A549 (cell line): ENCODE measurements at regions not wholly inside any gene's neighbourhood (a gene's known extent, or its start where the extent isn't known, plus 50 kb on each side); places are given as distances from the start of the nearest gene placed in this dataset.

Experiments
- ATAC-seq, 2 experiments: fragments of 200-7000 bp in 1 of 2; fragments of >200 bp in 1 of 2; cut with Nextera tagmentation in 1 of 2; cut with Tn5 transposase in 1 of 2; 3 replicates each; pipeline versions ENCODE4 v1.8.0 to v1.9.1; 2018 to 2020; ENCODE audit warnings: mild to moderate bottlenecking in 1 of 2, moderate library complexity in 1 of 2
- CTCF ChIA-PET: fragments of 300-600 bp; sonication (Branson Sonifier 250); formaldehyde crosslinking; extraction: SDS; loops from one replicate; lab custom pipeline; 2021; ENCODE audit warnings: antibody characterized with exemption, inconsistent platforms; lab: Yijun Ruan, JAX
- POLR2A ChIA-PET: fragments of 350-600 bp; formaldehyde crosslinking; extraction: SDS; loops from one replicate; lab custom pipeline; 2021; ENCODE audit warnings: antibody characterized with exemption, inconsistent platforms; lab: Yijun Ruan, JAX
- DNase-seq, 2 experiments: peaks; one replicate each; pipeline versions ENCODE4 v3.0.0 to v3.0.0-alpha.2; 2011 to 2016; ENCODE audit warnings: low read depth in 1 of 2, low spot score in 1 of 2
- FAIRE-seq: peaks from 2 replicates; lab custom pipeline; 2011; peaks lifted over from hg19 to GRCh38; lab: Jason Lieb, UNC
- H3K27ac ChIP-seq, 2 experiments: fragments of >200 bp; sonication (Bioruptor Twin); formaldehyde crosslinking; 3 replicates each; pipeline ENCODE4 v1.5.1; 2016 to 2017
- H3K4me1 ChIP-seq: fragments of >200 bp; sonication (Bioruptor Twin); formaldehyde crosslinking; 3 replicates; pipeline ENCODE4 v1.6.1; 2016
- H3K4me2 ChIP-seq: fragments of >200 bp; sonication (Bioruptor Twin); formaldehyde crosslinking; 3 replicates; pipeline ENCODE4 v1.6.1; 2016
- H3K4me3 ChIP-seq: fragments of >200 bp; sonication (Bioruptor Twin); formaldehyde crosslinking; 3 replicates; pipeline ENCODE4 v1.5.1; 2016
- H3K9me3 ChIP-seq: fragments of >200 bp; sonication (Bioruptor Twin); formaldehyde crosslinking; 3 replicates; pipeline ENCODE4 v1.6.1; 2016
- CBX2 ChIP-seq: fragments of 200-600 bp; sonication (generic); IDR thresholded peaks from 2 replicates; pipeline ENCODE4 v1.6.1; 2016; ENCODE audit warnings: low read depth, mild to moderate bottlenecking, borderline replicate concordance
- CBX8 ChIP-seq: fragments of 200-600 bp; sonication (generic); IDR thresholded peaks from 2 replicates; pipeline ENCODE4 v1.6.1; 2016
- CEBPB ChIP-seq, 2 experiments: fragments of >200 bp in 1 of 2; sonication (Bioruptor Twin) in 1 of 2; formaldehyde crosslinking in 1 of 2; IDR thresholded peaks; 2 replicates each; pipeline ENCODE4 v1.6.1; 2012 to 2016
- CHD4 ChIP-seq: fragments of 200-600 bp; sonication (generic); IDR thresholded peaks from 2 replicates; pipeline ENCODE4 v1.6.1; 2016; ENCODE audit warnings: antibody characterized with exemption, mild to moderate bottlenecking, borderline replicate concordance
- FOXS1 ChIP-seq: fragments of 250-450 bp; sonication (Bioruptor Pico); IDR thresholded peaks from 2 replicates; pipeline ENCODE4 v1.5.0; 2020; ENCODE audit warnings: mild to moderate bottlenecking, moderate library complexity
- GATA3 ChIP-seq: IDR thresholded peaks from 2 replicates; pipeline ENCODE4 v1.6.1; 2012; ENCODE audit warnings: borderline replicate concordance
- HDAC2 ChIP-seq: fragments of 200-600 bp; sonication (generic); IDR thresholded peaks from 2 replicates; pipeline ENCODE4 v1.6.1; 2016
- HES2 ChIP-seq: fragments of >200 bp; sonication (Bioruptor Twin); formaldehyde crosslinking; IDR thresholded peaks from 2 replicates; pipeline ENCODE4 v1.6.1; 2016
- HEYL ChIP-seq: fragments of 250-450 bp; sonication (Bioruptor Pico); IDR thresholded peaks from 2 replicates; pipeline ENCODE4 v1.8.0; 2021; ENCODE audit warnings: mild to moderate bottlenecking, moderate library complexity
- MAFK ChIP-seq: fragments of 450-650 bp; IDR thresholded peaks from 2 replicates; pipeline ENCODE4 v1.6.1; 2014; ENCODE audit not compliant: partially characterized antibody
- NFE2L2 ChIP-seq: fragments of 150-350 bp; conservative IDR thresholded peaks from 2 replicates; pipeline ENCODE4 v1.6.1; 2014; ENCODE audit warnings: low read length
- POLR2A ChIP-seq: IDR thresholded peaks from 2 replicates; pipeline ENCODE4 v1.6.1; 2012; ENCODE audit warnings: mild to moderate bottlenecking, low read length
- RARB ChIP-seq: fragments of 250-450 bp; sonication (Bioruptor Pico); IDR thresholded peaks from 2 replicates; pipeline ENCODE4 v1.8.0; 2021; ENCODE audit warnings: mild to moderate bottlenecking, moderate library complexity
- REST ChIP-seq: fragments of 200-600 bp; sonication (generic); IDR thresholded peaks from 2 replicates; pipeline ENCODE4 v1.6.1; 2016; ENCODE audit warnings: antibody characterized with exemption, mild to moderate bottlenecking, moderate library complexity
- RFX5 ChIP-seq: fragments of 450-650 bp; IDR thresholded peaks from 2 replicates; pipeline ENCODE4 v1.7.1; 2014; ENCODE audit warnings: antibody characterized with exemption, mild to moderate bottlenecking, moderate library complexity
- ZC3H11A ChIP-seq: fragments of 450-650 bp; IDR thresholded peaks from 2 replicates; pipeline ENCODE4 v1.6.1; 2014; ENCODE audit warnings: antibody characterized with exemption, mild to moderate bottlenecking
- ZNF302 ChIP-seq: fragments of 250-450 bp; sonication (Bioruptor Pico); IDR thresholded peaks from 2 replicates; pipeline ENCODE4 v1.9.0; 2021; ENCODE audit warnings: inconsistent platforms, mild to moderate bottlenecking, moderate library complexity
- WGBS: methylation state at CpG from one replicate; pipeline ENCODE4 v1.1.6; 2017; ENCODE audit errors: missing lambda C conversion rate; 5-methylcytosine and 5-hydroxymethylcytosine counted together
- TF ChIP-seq, protein P1 (sequence below): fragments of 250-450 bp; sonication (Bioruptor Pico); IDR thresholded peaks from 2 replicates; pipeline ENCODE4 v1.5.0; 2020; ENCODE audit warnings: low read depth, mild to moderate bottlenecking, moderate library complexity
- TF ChIP-seq, protein P2 (sequence below): fragments of 250-450 bp; sonication (Bioruptor Pico); IDR thresholded peaks from 2 replicates; pipeline ENCODE4 v1.5.0; 2021; ENCODE audit warnings: mild to moderate bottlenecking, moderate library complexity, borderline replicate concordance
- TF ChIP-seq, protein P3 (sequence below): fragments of 450-650 bp; IDR thresholded peaks from 2 replicates; pipeline ENCODE4 v1.6.1; 2014; ENCODE audit warnings: antibody characterized with exemption
- TF ChIP-seq, protein P4 (sequence below): fragments of >200 bp; sonication (Bioruptor Twin); formaldehyde crosslinking; IDR thresholded peaks from 3 replicates; pipeline ENCODE4 v1.5.1; 2016

- FAIRE-seq, result no peak
- POLR2A ChIA-PET, result no interaction called here
Measured at GRCh38 chr20:54717983-54718382, 242.6 kb downstream of the DOK5 start.

DNA sequence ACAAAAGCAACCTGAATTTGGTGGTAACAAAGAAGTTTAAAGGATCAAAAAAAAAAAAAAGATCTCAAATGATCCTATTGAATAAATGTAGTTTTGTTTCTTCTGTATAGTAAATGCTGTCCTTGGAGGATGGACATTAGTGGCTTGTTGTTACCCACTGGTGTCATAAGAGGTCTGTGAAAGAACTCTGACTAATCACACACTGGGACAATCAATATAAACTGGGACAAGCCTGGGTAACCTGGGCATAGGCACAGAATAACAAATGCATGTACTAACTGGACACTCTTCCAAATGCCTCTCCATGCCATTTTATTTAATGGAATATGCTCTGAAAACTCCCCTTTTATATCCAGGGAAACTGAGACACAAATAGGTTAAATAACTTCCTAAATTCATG is 241.4 kb downstream of the DOK5 start:
- ChIA-PET POLR2A (no interaction called here), CTCF (no interaction called here)
- H3K4me3 ChIP-seq, result no peak overlapping the region
- no peaks in the 10 kb centered on the region for H3K9me3 ChIP-seq
- FAIRE-seq (no peak), ATAC-seq (no peak), DNase-seq (no peak)
- no peak overlapping the region for H3K4me2 ChIP-seq
- no peak overlapping the region for H3K27ac ChIP-seq
- H3K4me1 ChIP-seq, result no peaks in the 10 kb centered on the region
- TF ChIP-seq MAFK (no peak), CEBPB (IDR thresholded peaks at IDR 0.05) (no peak)
- TF ChIP-seq, all 56 proteins: peak for 0

More at GRCh38 chr20:54717983-54718382, 242.6 kb downstream of the DOK5 start:
- Histone ChIP-seq H3K4me3 (no peak overlapping the region), H3K9me3 (no peaks in the 10 kb centered on the region), H3K4me2 (no peak overlapping the region), H3K4me1 (no peaks in the 10 kb centered on the region), H3K27ac (no peak overlapping the region)
- DNase-seq (no peak), ATAC-seq (no peak)
- TF ChIP-seq, protein P1, sequence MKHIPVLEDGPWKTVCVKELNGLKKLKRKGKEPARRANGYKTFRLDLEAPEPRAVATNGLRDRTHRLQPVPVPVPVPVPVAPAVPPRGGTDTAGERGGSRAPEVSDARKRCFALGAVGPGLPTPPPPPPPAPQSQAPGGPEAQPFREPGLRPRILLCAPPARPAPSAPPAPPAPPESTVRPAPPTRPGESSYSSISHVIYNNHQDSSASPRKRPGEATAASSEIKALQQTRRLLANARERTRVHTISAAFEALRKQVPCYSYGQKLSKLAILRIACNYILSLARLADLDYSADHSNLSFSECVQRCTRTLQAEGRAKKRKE (CRISPR knock-in tag), result no peak
- TF ChIP-seq HES2 (no peak), CBX8 (no peak), ZNF302 (no peak), CHD4 (no peak), REST (no peak), NFE2L2 (no peak)
- TF ChIP-seq, protein P2, sequence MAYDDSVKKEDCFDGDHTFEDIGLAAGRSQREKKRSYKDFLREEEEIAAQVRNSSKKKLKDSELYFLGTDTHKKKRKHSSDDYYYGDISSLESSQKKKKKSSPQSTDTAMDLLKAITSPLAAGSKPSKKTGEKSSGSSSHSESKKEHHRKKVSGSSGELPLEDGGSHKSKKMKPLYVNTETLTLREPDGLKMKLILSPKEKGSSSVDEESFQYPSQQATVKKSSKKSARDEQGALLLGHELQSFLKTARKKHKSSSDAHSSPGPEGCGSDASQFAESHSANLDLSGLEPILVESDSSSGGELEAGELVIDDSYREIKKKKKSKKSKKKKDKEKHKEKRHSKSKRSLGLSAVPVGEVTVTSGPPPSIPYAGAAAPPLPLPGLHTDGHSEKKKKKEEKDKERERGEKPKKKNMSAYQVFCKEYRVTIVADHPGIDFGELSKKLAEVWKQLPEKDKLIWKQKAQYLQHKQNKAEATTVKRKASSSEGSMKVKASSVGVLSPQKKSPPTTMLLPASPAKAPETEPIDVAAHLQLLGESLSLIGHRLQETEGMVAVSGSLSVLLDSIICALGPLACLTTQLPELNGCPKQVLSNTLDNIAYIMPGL (CRISPR knock-in tag), result no peak
- CTCF ChIA-PET, result interaction anchor here (0.5 to 1.2 kb wide), 2 partner anchors 11 to 263 kb away, joined by 3 to 4 read pairs; no protein-coding TSS in a partner anchor
- 6% methylated on average over 3 of the region's 3 CpGs for whole genome bisulfite sequencing

- no peaks in the 10 kb centered on the region for H3K4me1 ChIP-seq
- CTCF ChIA-PET, result interaction anchor here (1.0 to 1.3 kb wide), 2 partner anchors 11 to 35 kb away, joined by 3 read pairs; no protein-coding TSS in a partner anchor
Measured at GRCh38 chr20:54716174-54716747, 240.9 kb downstream of the DOK5 start.

More at GRCh38 chr20:54716174-54716747, 240.9 kb downstream of the DOK5 start:
- no peaks in the 10 kb centered on the region for H3K9me3 ChIP-seq
- POLR2A ChIA-PET, result no interaction called here
- ATAC-seq (no peak), FAIRE-seq (no peak)
- no peak overlapping the region for H3K4me3 ChIP-seq
- H3K27ac ChIP-seq, result no peak overlapping the region
- 22% methylated on average over 5 of the region's 5 CpGs for WGBS
- TF ChIP-seq ZC3H11A (no peak), RFX5 (no peak), HDAC2 (no peak), HEYL (CRISPR knock-in tag) (no peak), FOXS1 (CRISPR knock-in tag) (no peak), POLR2A (no peak), CBX2 (no peak), REST (no peak), GATA3 (no peak), RARB (CRISPR knock-in tag) (no peak)
- TF ChIP-seq, protein P3, sequence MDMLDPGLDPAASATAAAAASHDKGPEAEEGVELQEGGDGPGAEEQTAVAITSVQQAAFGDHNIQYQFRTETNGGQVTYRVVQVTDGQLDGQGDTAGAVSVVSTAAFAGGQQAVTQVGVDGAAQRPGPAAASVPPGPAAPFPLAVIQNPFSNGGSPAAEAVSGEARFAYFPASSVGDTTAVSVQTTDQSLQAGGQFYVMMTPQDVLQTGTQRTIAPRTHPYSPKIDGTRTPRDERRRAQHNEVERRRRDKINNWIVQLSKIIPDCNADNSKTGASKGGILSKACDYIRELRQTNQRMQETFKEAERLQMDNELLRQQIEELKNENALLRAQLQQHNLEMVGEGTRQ, result no peak
- TF ChIP-seq, protein P4, sequence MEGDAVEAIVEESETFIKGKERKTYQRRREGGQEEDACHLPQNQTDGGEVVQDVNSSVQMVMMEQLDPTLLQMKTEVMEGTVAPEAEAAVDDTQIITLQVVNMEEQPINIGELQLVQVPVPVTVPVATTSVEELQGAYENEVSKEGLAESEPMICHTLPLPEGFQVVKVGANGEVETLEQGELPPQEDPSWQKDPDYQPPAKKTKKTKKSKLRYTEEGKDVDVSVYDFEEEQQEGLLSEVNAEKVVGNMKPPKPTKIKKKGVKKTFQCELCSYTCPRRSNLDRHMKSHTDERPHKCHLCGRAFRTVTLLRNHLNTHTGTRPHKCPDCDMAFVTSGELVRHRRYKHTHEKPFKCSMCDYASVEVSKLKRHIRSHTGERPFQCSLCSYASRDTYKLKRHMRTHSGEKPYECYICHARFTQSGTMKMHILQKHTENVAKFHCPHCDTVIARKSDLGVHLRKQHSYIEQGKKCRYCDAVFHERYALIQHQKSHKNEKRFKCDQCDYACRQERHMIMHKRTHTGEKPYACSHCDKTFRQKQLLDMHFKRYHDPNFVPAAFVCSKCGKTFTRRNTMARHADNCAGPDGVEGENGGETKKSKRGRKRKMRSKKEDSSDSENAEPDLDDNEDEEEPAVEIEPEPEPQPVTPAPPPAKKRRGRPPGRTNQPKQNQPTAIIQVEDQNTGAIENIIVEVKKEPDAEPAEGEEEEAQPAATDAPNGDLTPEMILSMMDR, result no peak
- TF ChIP-seq, all 56 proteins: peak for 0
- no peak overlapping the region for H3K4me2 ChIP-seq
- no peak for DNase-seq
